Kidney epithelial cell (primary cell): ENCODE measurements at regions not wholly inside any gene's neighbourhood (a gene's known extent, or its start where the extent isn't known, plus 50 kb on each side); places are given as distances from the start of the nearest gene placed in this dataset.

ENCODE experiments used
- DNase-seq: peaks from one replicate; pipeline ENCODE4 v3.0.0-alpha.2; 2010; ENCODE audit warnings: low read depth
- H3K27me3 ChIP-seq: 2 replicates; pipeline ENCODE4 v1.6.0; 2011; ENCODE audit warnings: low read length; ENCODE audit not compliant: control insufficient read depth, insufficient read depth
- H3K36me3 ChIP-seq: 2 replicates; pipeline ENCODE4 v1.5.1; 2011; ENCODE audit warnings: low read length; ENCODE audit not compliant: control insufficient read depth, insufficient read depth
- H3K4me3 ChIP-seq: 2 replicates; pipeline ENCODE4 v1.5.1; 2011; ENCODE audit warnings: low read depth, mild to moderate bottlenecking, control low read depth, low read length
- TF ChIP-seq, protein P1 (sequence below): IDR thresholded peaks from 2 replicates; pipeline ENCODE4 v1.5.1; 2011; ENCODE audit warnings: mild to moderate bottlenecking, moderate library complexity, low read length, control low read depth, inconsistent platforms; ENCODE audit not compliant: insufficient read depth, poor library complexity, severe bottlenecking

GRCh38 chrX:54615109-54615508 is 85.1 kb downstream of the GNL3L start:
- no peak overlapping the region for H3K4me3 ChIP-seq
- no peaks in the 10 kb centered on the region for H3K36me3 ChIP-seq
- H3K27me3 ChIP-seq: no peaks in the 10 kb centered on the region
- DNase-seq: no peak
- TF ChIP-seq, protein P1, sequence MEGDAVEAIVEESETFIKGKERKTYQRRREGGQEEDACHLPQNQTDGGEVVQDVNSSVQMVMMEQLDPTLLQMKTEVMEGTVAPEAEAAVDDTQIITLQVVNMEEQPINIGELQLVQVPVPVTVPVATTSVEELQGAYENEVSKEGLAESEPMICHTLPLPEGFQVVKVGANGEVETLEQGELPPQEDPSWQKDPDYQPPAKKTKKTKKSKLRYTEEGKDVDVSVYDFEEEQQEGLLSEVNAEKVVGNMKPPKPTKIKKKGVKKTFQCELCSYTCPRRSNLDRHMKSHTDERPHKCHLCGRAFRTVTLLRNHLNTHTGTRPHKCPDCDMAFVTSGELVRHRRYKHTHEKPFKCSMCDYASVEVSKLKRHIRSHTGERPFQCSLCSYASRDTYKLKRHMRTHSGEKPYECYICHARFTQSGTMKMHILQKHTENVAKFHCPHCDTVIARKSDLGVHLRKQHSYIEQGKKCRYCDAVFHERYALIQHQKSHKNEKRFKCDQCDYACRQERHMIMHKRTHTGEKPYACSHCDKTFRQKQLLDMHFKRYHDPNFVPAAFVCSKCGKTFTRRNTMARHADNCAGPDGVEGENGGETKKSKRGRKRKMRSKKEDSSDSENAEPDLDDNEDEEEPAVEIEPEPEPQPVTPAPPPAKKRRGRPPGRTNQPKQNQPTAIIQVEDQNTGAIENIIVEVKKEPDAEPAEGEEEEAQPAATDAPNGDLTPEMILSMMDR: no peak

DNA sequence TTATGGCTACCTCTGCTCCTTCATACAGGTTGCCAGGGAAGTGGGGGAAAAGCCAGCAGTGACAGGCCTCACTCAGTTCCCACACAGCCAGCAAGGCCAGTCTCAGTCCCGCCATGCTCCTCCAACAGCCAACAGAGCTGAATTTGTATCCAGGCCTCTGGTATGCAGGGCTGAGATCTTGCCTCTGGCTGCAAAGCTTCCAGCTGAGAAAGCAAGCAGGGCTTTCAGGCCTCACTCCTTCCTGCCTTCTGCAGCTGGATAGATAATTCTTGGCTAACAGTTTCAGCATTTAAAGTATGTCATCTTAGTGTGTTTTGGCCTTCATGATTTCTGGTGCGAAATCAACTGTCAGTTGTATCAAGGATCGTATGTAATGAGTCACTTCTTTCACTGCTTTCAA is 103.6 kb downstream of the GNL3L start:
- no peaks in the 10 kb centered on the region for H3K27me3 ChIP-seq
- no peak overlapping the region for H3K4me3 ChIP-seq
- DNase-seq: no peak
- no peaks in the 10 kb centered on the region for H3K36me3 ChIP-seq
- TF ChIP-seq, protein P1: no peak

GRCh38 chrX:54639018-54639345 is 109.0 kb downstream of the GNL3L start:
- Histone ChIP-seq H3K4me3 (no peak overlapping the region), H3K36me3 (no peaks in the 10 kb centered on the region), H3K27me3 (no peaks in the 10 kb centered on the region)
- DNase-seq: no peak
- TF ChIP-seq, protein P1: no peak

- H3K36me3 ChIP-seq: no peaks in the 10 kb centered on the region
- H3K27me3 ChIP-seq: no peaks in the 10 kb centered on the region
- TF ChIP-seq, protein P1: peak; percentile 69
- DNase-seq: peak; percentile 77
- H3K4me3 ChIP-seq: peak overlapping the region; percentile 48
Observed at GRCh38 chrX:54639346-54640102, 109.5 kb downstream of the GNL3L start.

GRCh38 chrX:54640103-54640690 is 110.2 kb downstream of the GNL3L start:
- Histone ChIP-seq H3K27me3 (no peaks in the 10 kb centered on the region), H3K4me3 (peak overlapping the region; percentile 16), H3K36me3 (no peaks in the 10 kb centered on the region)
- TF ChIP-seq, protein P1: no peak
- DNase-seq: no peak

DNA sequence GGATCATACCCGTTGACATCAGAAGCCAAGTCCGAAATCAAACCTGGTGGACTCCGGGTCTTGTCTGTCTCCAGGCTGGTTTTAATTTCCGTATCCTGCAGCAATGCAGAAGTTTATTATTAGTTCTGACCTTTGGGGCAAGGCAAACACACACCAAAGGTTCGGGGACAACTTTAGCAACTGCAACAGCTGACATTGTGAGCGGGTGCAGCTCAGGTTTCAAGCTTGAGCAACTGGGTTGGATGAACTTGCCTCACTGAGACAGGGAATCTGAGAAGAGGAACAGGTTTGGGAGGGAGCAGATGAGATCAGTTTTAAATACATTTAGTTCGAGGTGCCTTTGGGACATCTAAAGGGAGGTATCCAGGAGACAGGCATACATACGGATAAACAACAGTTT is 110.7 kb downstream of the GNL3L start:
- TF ChIP-seq, protein P1: no peak
- Histone ChIP-seq H3K36me3 (no peaks in the 10 kb centered on the region), H3K27me3 (no peaks in the 10 kb centered on the region), H3K4me3 (no peak overlapping the region)
- no peak for DNase-seq
